Osteoblast (primary cell): ENCODE measurements at regions not wholly inside any gene's neighbourhood (a gene's known extent, or its start where the extent isn't known, plus 50 kb on each side); places are given as distances from the start of the nearest gene placed in this dataset.
A peak's percentile ranks its signal among the peaks of the same experiment; 100 is the strongest.

Experiments used
- DNase-seq: peaks from one replicate; pipeline ENCODE4 v3.0.0; 2011; ENCODE audit warnings: low spot score, mixed read lengths; ENCODE audit not compliant: insufficient read length; ENCODE audit errors: missing footprints
- H2AFZ ChIP-seq: 2 replicates; pipeline ENCODE4 v1.6.0; 2011; ENCODE audit warnings: mild to moderate bottlenecking, low read length
- H3K27ac ChIP-seq: 2 replicates; pipeline ENCODE4 v1.5.1; 2011; ENCODE audit warnings: mild to moderate bottlenecking, low read depth, low read length, moderate library complexity
- H3K27me3 ChIP-seq: 2 replicates; pipeline ENCODE4 v1.6.0; 2012; ENCODE audit warnings: mild to moderate bottlenecking, control low read depth, inconsistent platforms, low read length, moderate library complexity; ENCODE audit not compliant: insufficient read depth
- H3K36me3 ChIP-seq: 2 replicates; pipeline ENCODE4 v1.5.1; 2011; ENCODE audit warnings: mild to moderate bottlenecking, low read length, control low read depth, moderate library complexity; ENCODE audit not compliant: insufficient read depth
- H3K4me1 ChIP-seq: 2 replicates; pipeline ENCODE4 v1.5.1; 2011; ENCODE audit warnings: mild to moderate bottlenecking, low read length, control low read depth, moderate library complexity; ENCODE audit not compliant: insufficient read depth
- H3K4me2 ChIP-seq: 2 replicates; pipeline ENCODE4 v1.6.0; 2011; ENCODE audit warnings: mild to moderate bottlenecking, low read length; ENCODE audit not compliant: insufficient read depth
- H3K4me3 ChIP-seq: fragments of 200-600 bp; sonication (generic); 3 replicates; pipeline ENCODE4 v1.5.1; 2012; ENCODE audit warnings: mild to moderate bottlenecking, low read length, inconsistent platforms; ENCODE audit not compliant: insufficient read depth
- H3K79me2 ChIP-seq: 2 replicates; pipeline ENCODE4 v1.6.0; 2012; ENCODE audit warnings: mild to moderate bottlenecking, low read length, control low read depth, inconsistent platforms; ENCODE audit not compliant: insufficient read depth
- H3K9me3 ChIP-seq: 2 replicates; pipeline ENCODE4 v1.5.1; 2011; ENCODE audit warnings: low read depth, low read length, control low read depth
- H4K20me1 ChIP-seq: 2 replicates; pipeline ENCODE4 v1.6.0; 2012; ENCODE audit warnings: mild to moderate bottlenecking, low read length, control low read depth; ENCODE audit not compliant: insufficient read depth
- CTCF ChIP-seq: IDR thresholded peaks from 2 replicates; pipeline ENCODE4 v1.5.1; 2011; ENCODE audit warnings: mild to moderate bottlenecking, low read depth, low read length, moderate library complexity; ENCODE audit errors: extremely low read depth

- H2AFZ ChIP-seq, result no peak overlapping the region
- H3K4me2 ChIP-seq, result no peak overlapping the region
- no peaks in the 10 kb centered on the region for H4K20me1 ChIP-seq
- no peaks in the 10 kb centered on the region for H3K79me2 ChIP-seq
- DNase-seq, result peak; percentile 63
- no peak overlapping the region for H3K27ac ChIP-seq
- no peaks in the 10 kb centered on the region for H3K9me3 ChIP-seq
- TF ChIP-seq CTCF, result no peak
- H3K4me3 ChIP-seq, result no peak overlapping the region
- no peaks in the 10 kb centered on the region for H3K27me3 ChIP-seq
- peaks cover 14% of the 10 kb centered on the region for H3K4me1 ChIP-seq
- H3K36me3 ChIP-seq, result no peaks in the 10 kb centered on the region
Measured at GRCh38 chr7:132733860-132734259, 157.6 kb upstream of the PLXNA4 start.

DNA sequence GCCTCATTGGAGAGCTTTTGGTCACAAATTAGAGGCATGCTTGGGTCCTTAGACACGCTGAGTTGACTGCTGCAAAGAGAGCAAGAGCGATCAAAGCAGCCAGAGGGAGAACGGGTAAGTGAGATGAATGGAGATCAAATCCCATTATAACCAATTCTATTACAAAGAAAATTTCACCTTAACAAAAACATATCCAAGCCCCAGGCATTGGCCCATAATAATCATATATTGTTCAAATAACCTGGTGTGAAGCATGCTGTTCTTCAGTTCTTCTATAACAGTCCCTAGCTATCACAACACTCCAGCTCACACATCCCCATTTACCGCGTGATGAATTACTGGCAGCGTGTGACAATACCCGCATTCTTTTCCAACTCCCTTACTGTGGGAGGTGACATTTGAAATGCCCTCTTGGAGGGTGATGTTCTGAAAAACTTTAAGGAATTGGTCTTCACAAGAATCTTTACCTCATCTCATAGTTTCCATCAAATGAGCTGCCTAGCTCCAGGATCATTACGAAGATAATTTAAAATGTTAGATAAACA, 156.1 kb upstream of the PLXNA4 start:
- H3K27me3 ChIP-seq, result peaks cover 3% of the 10 kb centered on the region
- H3K4me2 ChIP-seq, result no peak overlapping the region
- H2AFZ ChIP-seq, result no peak overlapping the region
- DNase-seq, result no peak
- H3K79me2 ChIP-seq, result no peaks in the 10 kb centered on the region
- H3K9me3 ChIP-seq, result no peaks in the 10 kb centered on the region
- H3K36me3 ChIP-seq, result no peaks in the 10 kb centered on the region
- no peak for TF ChIP-seq CTCF
- no peak overlapping the region for H3K4me3 ChIP-seq
- H4K20me1 ChIP-seq, result no peaks in the 10 kb centered on the region
- H3K4me1 ChIP-seq, result no peaks in the 10 kb centered on the region
- no peak overlapping the region for H3K27ac ChIP-seq

DNA sequence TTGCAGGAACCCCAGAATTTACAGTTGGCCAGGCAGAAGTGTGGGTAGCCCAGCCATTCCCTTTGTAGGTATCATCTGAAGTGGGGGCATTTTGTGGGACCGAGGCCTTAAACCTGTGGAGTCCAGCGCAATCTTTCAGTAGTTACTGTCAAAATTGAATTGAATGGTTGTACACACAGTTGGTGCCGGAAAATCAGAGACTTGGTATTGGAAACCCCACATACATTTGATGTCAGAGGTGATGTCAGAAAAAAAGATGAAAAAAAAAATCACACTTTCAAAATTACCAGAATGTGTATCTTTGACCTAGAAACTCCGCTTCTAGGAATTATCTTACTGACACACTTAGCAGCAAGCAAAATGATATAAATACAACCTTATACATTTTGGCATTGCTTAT, 153.8 kb upstream of the PLXNA4 start:
- Histone ChIP-seq H2AFZ (no peak overlapping the region), H3K4me2 (no peak overlapping the region), H4K20me1 (no peaks in the 10 kb centered on the region), H3K27ac (no peak overlapping the region), H3K4me3 (no peak overlapping the region), H3K27me3 (peaks cover 3% of the 10 kb centered on the region), H3K36me3 (no peaks in the 10 kb centered on the region), H3K9me3 (no peaks in the 10 kb centered on the region), H3K79me2 (no peaks in the 10 kb centered on the region), H3K4me1 (no peaks in the 10 kb centered on the region)
- TF ChIP-seq CTCF, result no peak
- peak; percentile 11 for DNase-seq

- H3K4me3 ChIP-seq, result no peak overlapping the region
- no peaks in the 10 kb centered on the region for H3K4me1 ChIP-seq
- TF ChIP-seq CTCF, result no peak
- no peaks in the 10 kb centered on the region for H4K20me1 ChIP-seq
- peak; percentile 65 for DNase-seq
- no peak overlapping the region for H3K4me2 ChIP-seq
- H2AFZ ChIP-seq, result no peak overlapping the region
- no peaks in the 10 kb centered on the region for H3K36me3 ChIP-seq
- H3K27ac ChIP-seq, result no peak overlapping the region
- H3K27me3 ChIP-seq, result peaks cover 3% of the 10 kb centered on the region
- no peaks in the 10 kb centered on the region for H3K79me2 ChIP-seq
- peaks cover 3% of the 10 kb centered on the region for H3K9me3 ChIP-seq
Measured at GRCh38 chr7:132723506-132724081, 147.3 kb upstream of the PLXNA4 start.
